Neural progenitor cell (in vitro differentiated cells): ENCODE measurements at regions not wholly inside any gene's neighbourhood (a gene's known extent, or its start where the extent isn't known, plus 50 kb on each side); places are given as distances from the start of the nearest gene placed in this dataset.

Experiments used
- DNase-seq: peaks from one replicate; pipeline ENCODE4 v3.0.0-alpha.2; 2016; ENCODE audit warnings: low spot score
- H2AFZ ChIP-seq: fragments of 200-600 bp; sonication (generic); replicated peaks from 2 replicates; pipeline ENCODE4 v1.6.1; 2016; ENCODE audit warnings: antibody characterized with exemption
- H3F3A ChIP-seq: fragments of 200-600 bp; sonication (generic); 2 replicates; pipeline ENCODE4 v1.6.1; 2016; ENCODE audit warnings: antibody characterized with exemption, low read depth
- H3K27ac ChIP-seq: fragments of 200-600 bp; sonication (generic); 2 replicates; pipeline ENCODE4 v1.5.1; 2016; ENCODE audit warnings: mild to moderate bottlenecking
- H3K27me3 ChIP-seq: fragments of 200-600 bp; sonication (generic); 2 replicates; pipeline ENCODE4 v1.6.1; 2016; ENCODE audit warnings: mild to moderate bottlenecking, moderate library complexity
- H3K36me3 ChIP-seq: fragments of 200-600 bp; sonication (generic); 2 replicates; pipeline ENCODE4 v1.5.1; 2016
- H3K4me1 ChIP-seq: fragments of 200-600 bp; sonication (generic); 2 replicates; pipeline ENCODE4 v1.6.1; 2016; ENCODE audit warnings: mixed run types
- H3K4me2 ChIP-seq: fragments of 200-600 bp; sonication (generic); 2 replicates; pipeline ENCODE4 v1.6.1; 2016
- H3K4me3 ChIP-seq: fragments of 200-600 bp; sonication (generic); 2 replicates; pipeline ENCODE4 v1.5.1; 2016
- H3K79me2 ChIP-seq: fragments of 200-600 bp; sonication (generic); 2 replicates; pipeline ENCODE4 v1.6.1; 2016; ENCODE audit warnings: low read depth
- H3K9ac ChIP-seq: fragments of 200-600 bp; sonication (generic); 2 replicates; pipeline ENCODE4 v1.6.1; 2016
- H3K9me3 ChIP-seq: fragments of 200-600 bp; sonication (generic); 2 replicates; pipeline ENCODE4 v1.5.1; 2016; ENCODE audit warnings: low read depth
- H4K20me1 ChIP-seq: fragments of 200-600 bp; sonication (generic); 2 replicates; pipeline ENCODE4 v1.6.1; 2016; ENCODE audit warnings: low read depth
- H3K27ac Mint-ChIP-seq: 3 replicates; pipeline ENCODE4 v1.8.0; 2021; ENCODE audit warnings: mixed read lengths
- H3K27me3 Mint-ChIP-seq: 2 replicates; pipeline ENCODE4 v1.8.0; 2022; ENCODE audit warnings: low read depth, mild to moderate bottlenecking, inconsistent platforms, moderate library complexity, mixed read lengths; ENCODE audit not compliant: insufficient read depth
- H3K36me3 Mint-ChIP-seq: 3 replicates; pipeline ENCODE4 v1.8.0; 2021; ENCODE audit warnings: mixed read lengths
- H3K4me1 Mint-ChIP-seq: 3 replicates; pipeline ENCODE4 v1.8.0; 2021; ENCODE audit warnings: mixed read lengths
- H3K4me3 Mint-ChIP-seq: 3 replicates; pipeline ENCODE4 v1.8.0; 2021; ENCODE audit warnings: mild to moderate bottlenecking, moderate library complexity, mixed read lengths
- H3K9me3 Mint-ChIP-seq: 3 replicates; pipeline ENCODE4 v1.8.0; 2020; ENCODE audit warnings: mixed read lengths
- EZH2 ChIP-seq: fragments of 200-600 bp; sonication (generic); IDR thresholded peaks from 2 replicates; pipeline ENCODE4 v1.6.1; 2017; ENCODE audit warnings: antibody characterized with exemption, mild to moderate bottlenecking, moderate library complexity
- EZH2phosphoT487 ChIP-seq: fragments of 200-600 bp; sonication (generic); IDR thresholded peaks from 2 replicates; pipeline ENCODE4 v1.6.1; 2017; ENCODE audit warnings: antibody characterized with exemption
- TF ChIP-seq, protein P1 (sequence below): fragments of 200-600 bp; sonication (generic); IDR thresholded peaks from 2 replicates; pipeline ENCODE4 v1.5.1; 2017; ENCODE audit warnings: antibody characterized with exemption, mild to moderate bottlenecking

DNA sequence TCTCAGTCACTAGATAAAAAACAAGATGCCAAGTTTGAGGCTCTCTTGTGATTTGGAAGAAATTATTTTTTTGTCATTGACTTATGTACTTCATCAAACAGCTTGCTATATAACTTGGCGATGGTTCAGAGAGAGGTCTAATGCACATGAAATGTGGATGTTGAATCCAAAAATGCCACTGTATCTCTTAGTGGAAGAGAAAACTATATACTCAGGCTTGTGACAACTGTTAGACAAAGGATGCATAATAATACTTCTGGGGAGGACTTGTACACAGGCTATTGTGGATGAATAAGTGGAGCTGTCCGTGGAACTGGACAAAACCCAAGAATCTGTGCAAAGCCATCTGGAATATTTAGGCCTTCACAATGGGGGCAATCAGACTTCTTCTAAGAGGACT is 162.9 kb upstream of the NMUR2 start:
- Mint-ChIP-seq H3K27me3 (peaks cover 8% of the 10 kb centered on the region), H3K4me1 (peaks cover 6% of the 10 kb centered on the region), H3K4me3 (no peak overlapping the region), H3K9me3 (peaks cover 5% of the 10 kb centered on the region), H3K36me3 (peaks cover 3% of the 10 kb centered on the region), H3K27ac (no peak overlapping the region)
- TF ChIP-seq EZH2 (no peak), EZH2phosphoT487 (no peak)
- TF ChIP-seq, protein P1, sequence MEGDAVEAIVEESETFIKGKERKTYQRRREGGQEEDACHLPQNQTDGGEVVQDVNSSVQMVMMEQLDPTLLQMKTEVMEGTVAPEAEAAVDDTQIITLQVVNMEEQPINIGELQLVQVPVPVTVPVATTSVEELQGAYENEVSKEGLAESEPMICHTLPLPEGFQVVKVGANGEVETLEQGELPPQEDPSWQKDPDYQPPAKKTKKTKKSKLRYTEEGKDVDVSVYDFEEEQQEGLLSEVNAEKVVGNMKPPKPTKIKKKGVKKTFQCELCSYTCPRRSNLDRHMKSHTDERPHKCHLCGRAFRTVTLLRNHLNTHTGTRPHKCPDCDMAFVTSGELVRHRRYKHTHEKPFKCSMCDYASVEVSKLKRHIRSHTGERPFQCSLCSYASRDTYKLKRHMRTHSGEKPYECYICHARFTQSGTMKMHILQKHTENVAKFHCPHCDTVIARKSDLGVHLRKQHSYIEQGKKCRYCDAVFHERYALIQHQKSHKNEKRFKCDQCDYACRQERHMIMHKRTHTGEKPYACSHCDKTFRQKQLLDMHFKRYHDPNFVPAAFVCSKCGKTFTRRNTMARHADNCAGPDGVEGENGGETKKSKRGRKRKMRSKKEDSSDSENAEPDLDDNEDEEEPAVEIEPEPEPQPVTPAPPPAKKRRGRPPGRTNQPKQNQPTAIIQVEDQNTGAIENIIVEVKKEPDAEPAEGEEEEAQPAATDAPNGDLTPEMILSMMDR, result no peak
- Histone ChIP-seq H3K9me3 (no peaks in the 10 kb centered on the region), H3F3A (no peaks in the 10 kb centered on the region), H2AFZ (no peak overlapping the region), H3K27me3 (no peaks in the 10 kb centered on the region), H3K79me2 (no peaks in the 10 kb centered on the region), H3K4me3 (no peak overlapping the region), H3K9ac (no peak overlapping the region), H3K36me3 (no peaks in the 10 kb centered on the region), H3K27ac (no peak overlapping the region), H3K4me1 (no peaks in the 10 kb centered on the region), H3K4me2 (no peak overlapping the region), H4K20me1 (no peaks in the 10 kb centered on the region)
- DNase-seq, result no peak

DNA sequence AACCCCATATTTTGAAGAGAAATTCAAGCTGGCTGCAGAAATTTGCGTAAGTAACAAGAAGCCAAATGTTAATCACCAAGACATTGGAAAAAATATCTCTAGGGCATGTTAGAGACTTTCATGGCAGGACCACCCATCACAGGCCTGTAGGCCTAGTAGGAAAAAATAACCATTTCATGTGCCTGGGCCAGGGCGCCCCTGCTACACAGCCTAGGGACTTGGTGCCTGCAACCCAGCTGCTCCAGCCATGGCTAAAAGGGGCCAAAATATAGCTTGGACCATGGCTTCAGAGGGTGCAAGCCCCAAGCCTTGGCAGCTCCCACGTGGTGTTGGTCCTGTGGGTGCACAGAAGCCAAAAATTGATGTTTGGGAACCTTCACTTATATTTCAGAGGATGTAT is 167.7 kb upstream of the NMUR2 start:
- no peak overlapping the region for H3K27ac Mint-ChIP-seq
- H3K4me3 Mint-ChIP-seq, result no peak overlapping the region
- Histone ChIP-seq H3K9me3 (no peaks in the 10 kb centered on the region), H3K27me3 (no peaks in the 10 kb centered on the region), H3K9ac (no peak overlapping the region), H4K20me1 (no peaks in the 10 kb centered on the region), H3K4me2 (no peak overlapping the region), H3F3A (no peaks in the 10 kb centered on the region), H3K79me2 (no peaks in the 10 kb centered on the region), H3K27ac (no peak overlapping the region), H2AFZ (no peak overlapping the region), H3K36me3 (no peaks in the 10 kb centered on the region), H3K4me1 (no peaks in the 10 kb centered on the region), H3K4me3 (no peak overlapping the region)
- peaks cover 11% of the 10 kb centered on the region for H3K9me3 Mint-ChIP-seq
- DNase-seq, result no peak
- no peak for TF ChIP-seq EZH2phosphoT487
- TF ChIP-seq, protein P1, result no peak
- TF ChIP-seq EZH2, result no peak
- H3K4me1 Mint-ChIP-seq, result no peaks in the 10 kb centered on the region
- H3K36me3 Mint-ChIP-seq, result peaks cover 3% of the 10 kb centered on the region
- H3K27me3 Mint-ChIP-seq, result peaks cover 8% of the 10 kb centered on the region

DNA sequence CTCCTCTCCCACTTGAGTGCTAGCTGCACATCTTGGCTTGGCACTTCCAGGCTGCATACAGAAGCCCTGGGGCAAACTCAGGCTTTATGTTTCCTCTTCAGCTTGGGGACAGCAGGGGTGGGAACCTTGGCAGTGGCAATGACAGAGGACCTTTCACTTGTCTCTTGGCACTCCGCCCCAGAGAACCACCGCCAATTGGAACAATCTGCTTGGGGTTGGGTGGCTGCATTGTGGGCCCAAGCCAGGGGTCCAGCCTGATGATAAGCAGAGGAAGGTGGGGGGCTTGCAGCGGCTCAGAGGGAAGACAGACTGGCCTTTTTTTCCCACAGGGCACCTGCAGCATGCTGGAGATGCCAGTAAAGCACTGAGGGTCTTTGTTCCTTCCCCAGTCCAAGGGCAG is 179.0 kb upstream of the NMUR2 start:
- H3K4me1 ChIP-seq, result no peaks in the 10 kb centered on the region
- H4K20me1 ChIP-seq, result no peaks in the 10 kb centered on the region
- H3K36me3 ChIP-seq, result no peaks in the 10 kb centered on the region
- no peaks in the 10 kb centered on the region for H3K27me3 ChIP-seq
- no peak overlapping the region for H3K4me2 ChIP-seq
- H3K36me3 Mint-ChIP-seq, result no peaks in the 10 kb centered on the region
- H3K4me3 Mint-ChIP-seq, result no peak overlapping the region
- H3K9me3 Mint-ChIP-seq, result peaks cover 27% of the 10 kb centered on the region
- TF ChIP-seq EZH2phosphoT487 (no peak), EZH2 (no peak)
- TF ChIP-seq, protein P1, result no peak
- no peak overlapping the region for H3K27ac ChIP-seq
- H3K9ac ChIP-seq, result no peak overlapping the region
- no peaks in the 10 kb centered on the region for H3K79me2 ChIP-seq
- H3F3A ChIP-seq, result no peaks in the 10 kb centered on the region
- H3K4me3 ChIP-seq, result no peak overlapping the region
- no peak for DNase-seq
- H3K9me3 ChIP-seq, result no peaks in the 10 kb centered on the region
- no peak overlapping the region for H3K27ac Mint-ChIP-seq
- H2AFZ ChIP-seq, result no peak overlapping the region
- no peaks in the 10 kb centered on the region for H3K27me3 Mint-ChIP-seq
- no peaks in the 10 kb centered on the region for H3K4me1 Mint-ChIP-seq

DNA sequence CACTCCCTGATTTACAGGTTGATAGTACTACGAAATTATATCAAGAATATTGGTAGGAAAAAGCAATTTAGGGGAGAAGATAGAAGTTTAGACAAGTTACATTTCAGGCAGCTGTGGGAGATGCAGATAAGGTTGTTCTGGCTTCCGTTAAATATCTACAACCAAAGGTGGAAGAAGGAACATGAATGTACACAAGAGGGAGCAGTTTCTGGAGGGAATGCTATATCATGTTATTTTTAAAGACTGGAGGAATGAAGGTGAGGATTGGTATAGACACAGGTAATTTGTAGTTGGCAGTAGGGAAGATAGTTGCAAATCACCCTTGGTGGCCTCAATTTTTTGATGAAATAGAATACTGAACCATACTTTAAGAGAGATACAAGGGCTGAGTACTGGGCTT is 187.3 kb upstream of the NMUR2 start:
- no peak for DNase-seq
- H3K36me3 Mint-ChIP-seq, result no peaks in the 10 kb centered on the region
- no peaks in the 10 kb centered on the region for H3K27me3 ChIP-seq

More for the DNA sequence above, 187.3 kb upstream of the NMUR2 start:
- Histone ChIP-seq H3K4me3 (no peak overlapping the region), H3K36me3 (no peaks in the 10 kb centered on the region), H3K4me2 (no peak overlapping the region), H4K20me1 (no peaks in the 10 kb centered on the region), H3K4me1 (peaks cover 29% of the 10 kb centered on the region), H3K79me2 (no peaks in the 10 kb centered on the region), H2AFZ (no peak overlapping the region), H3F3A (peaks cover 23% of the 10 kb centered on the region), H3K9ac (no peak overlapping the region), H3K9me3 (no peaks in the 10 kb centered on the region), H3K27ac (peak overlapping the region; percentile 25)
- H3K27ac Mint-ChIP-seq, result no peak overlapping the region
- H3K4me3 Mint-ChIP-seq, result no peak overlapping the region
- peaks cover 6% of the 10 kb centered on the region for H3K4me1 Mint-ChIP-seq
- H3K27me3 Mint-ChIP-seq, result peaks cover 8% of the 10 kb centered on the region
- H3K9me3 Mint-ChIP-seq, result peaks cover 14% of the 10 kb centered on the region
- no peak for TF ChIP-seq EZH2
- TF ChIP-seq, protein P1, result peak; percentile 29
